Activated naive CD4-positive, alpha-beta T cell treated with anti-CD3 and anti-CD28 coated beads, Interleukin-2, amount 10 ng/mL, durations not matched to agents 7 days and 5 days (primary cell): ENCODE measurements at regions not wholly inside any gene's neighbourhood (a gene's known extent, or its start where the extent isn't known, plus 50 kb on each side); places are given as distances from the start of the nearest gene placed in this dataset.

Experiments used
- CTCF ChIA-PET: fragments of 350-600 bp; sonication (Branson Sonifier 250); formaldehyde crosslinking; loops from one replicate; lab custom pipeline; 2021; ENCODE audit warnings: antibody characterized with exemption; lab: Charles Lee
- DNase-seq: peaks from one replicate; pipeline ENCODE4 v3.0.0-alpha.2; 2020
- H3K27ac Mint-ChIP-seq: one replicate; pipeline ENCODE4 v1.8.0; 2021; ENCODE audit warnings: mild to moderate bottlenecking, moderate library complexity, mixed read lengths
- H3K27me3 Mint-ChIP-seq: one replicate; pipeline ENCODE4 v1.8.0; 2021; ENCODE audit warnings: mild to moderate bottlenecking, mixed read lengths
- H3K36me3 Mint-ChIP-seq: one replicate; pipeline ENCODE4 v1.8.0; 2021; ENCODE audit warnings: mixed read lengths
- H3K4me1 Mint-ChIP-seq: one replicate; pipeline ENCODE4 v1.8.0; 2021; ENCODE audit warnings: mixed read lengths
- H3K4me3 Mint-ChIP-seq: one replicate; pipeline ENCODE4 v1.8.0; 2021; ENCODE audit warnings: mild to moderate bottlenecking, moderate library complexity, mixed read lengths
- H3K9me3 Mint-ChIP-seq: one replicate; pipeline ENCODE4 v1.8.0; 2021; ENCODE audit warnings: mixed read lengths

DNA sequence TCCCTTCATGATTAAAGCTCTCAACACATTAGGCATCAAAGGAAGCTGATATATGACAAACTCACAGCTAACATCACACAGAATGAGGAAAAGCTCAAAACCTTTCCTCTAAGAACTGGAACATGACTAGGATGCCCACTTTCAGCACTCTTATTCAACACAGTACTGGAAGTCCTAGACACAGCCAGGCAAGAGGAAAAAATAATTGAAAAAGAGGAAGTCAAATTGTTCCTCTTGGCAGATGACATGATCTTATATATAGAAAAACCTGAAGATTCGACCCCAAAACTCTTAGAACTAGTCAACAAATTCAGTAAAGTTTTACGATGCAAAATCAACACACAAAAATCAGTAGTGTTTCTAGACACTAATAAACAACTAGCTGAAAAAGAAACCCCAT, 144.3 kb upstream of the NREP start:
- H3K36me3 Mint-ChIP-seq: no peaks in the 10 kb centered on the region
- H3K27me3 Mint-ChIP-seq: no peaks in the 10 kb centered on the region
- no peak for DNase-seq
- CTCF ChIA-PET: no interaction called here
- H3K4me1 Mint-ChIP-seq: no peaks in the 10 kb centered on the region
- H3K4me3 Mint-ChIP-seq: no peak overlapping the region
- H3K27ac Mint-ChIP-seq: no peak overlapping the region
- peaks cover 4% of the 10 kb centered on the region for H3K9me3 Mint-ChIP-seq

DNA sequence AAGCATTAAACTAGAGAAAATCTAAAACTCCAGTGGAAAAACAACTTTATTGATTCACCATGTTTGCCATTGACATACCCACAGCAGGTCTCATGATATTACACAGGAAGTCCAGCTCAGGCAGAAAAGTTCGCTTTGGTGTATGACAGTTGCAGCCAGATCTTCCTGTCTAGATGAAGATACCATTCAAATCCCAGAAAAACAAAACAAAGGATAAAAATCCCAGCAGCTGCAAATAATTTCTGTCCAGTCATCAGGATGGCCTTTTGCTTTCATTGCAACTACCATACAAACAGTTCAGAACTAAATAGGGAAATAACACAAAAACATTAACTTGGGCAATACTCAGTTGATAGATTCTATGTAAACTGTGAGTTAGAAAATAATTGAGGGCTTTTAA, 136.0 kb upstream of the NREP start:
- no peaks in the 10 kb centered on the region for H3K9me3 Mint-ChIP-seq
- no peaks in the 10 kb centered on the region for H3K27me3 Mint-ChIP-seq
- CTCF ChIA-PET: no interaction called here
- H3K27ac Mint-ChIP-seq: no peak overlapping the region
- no peaks in the 10 kb centered on the region for H3K4me1 Mint-ChIP-seq
- no peak for DNase-seq
- H3K36me3 Mint-ChIP-seq: no peaks in the 10 kb centered on the region
- no peak overlapping the region for H3K4me3 Mint-ChIP-seq

DNA sequence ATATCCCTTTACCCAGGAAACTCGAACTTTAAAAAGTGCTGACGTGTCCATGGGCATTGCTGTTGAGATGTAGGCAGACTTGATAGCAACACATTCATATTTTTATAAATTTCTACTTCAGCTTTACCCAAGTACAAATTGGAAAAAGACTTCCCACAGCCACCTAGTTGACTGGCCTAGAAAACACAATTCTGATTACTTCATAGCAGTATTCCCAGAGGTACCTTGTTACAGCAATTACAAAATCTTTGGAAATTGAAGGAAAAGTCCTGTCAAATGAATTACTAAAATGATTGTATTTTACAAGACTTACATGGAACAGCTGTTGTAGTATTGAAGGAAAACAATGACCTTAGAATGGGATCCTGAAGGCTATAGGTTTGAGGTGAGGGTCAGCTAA, 130.7 kb upstream of the NREP start:
- DNase-seq: no peak
- Mint-ChIP-seq H3K4me3 (no peak overlapping the region), H3K9me3 (no peaks in the 10 kb centered on the region), H3K36me3 (no peaks in the 10 kb centered on the region), H3K4me1 (no peaks in the 10 kb centered on the region), H3K27me3 (no peaks in the 10 kb centered on the region), H3K27ac (no peak overlapping the region)
- CTCF ChIA-PET: no interaction called here

GRCh38 chr5:111869681-111870080, 112.7 kb upstream of the NREP start:
- Mint-ChIP-seq H3K36me3 (no peaks in the 10 kb centered on the region), H3K27ac (no peak overlapping the region), H3K4me3 (no peak overlapping the region), H3K27me3 (no peaks in the 10 kb centered on the region), H3K4me1 (no peaks in the 10 kb centered on the region), H3K9me3 (no peaks in the 10 kb centered on the region)
- DNase-seq: no peak
- CTCF ChIA-PET: no interaction called here

DNA sequence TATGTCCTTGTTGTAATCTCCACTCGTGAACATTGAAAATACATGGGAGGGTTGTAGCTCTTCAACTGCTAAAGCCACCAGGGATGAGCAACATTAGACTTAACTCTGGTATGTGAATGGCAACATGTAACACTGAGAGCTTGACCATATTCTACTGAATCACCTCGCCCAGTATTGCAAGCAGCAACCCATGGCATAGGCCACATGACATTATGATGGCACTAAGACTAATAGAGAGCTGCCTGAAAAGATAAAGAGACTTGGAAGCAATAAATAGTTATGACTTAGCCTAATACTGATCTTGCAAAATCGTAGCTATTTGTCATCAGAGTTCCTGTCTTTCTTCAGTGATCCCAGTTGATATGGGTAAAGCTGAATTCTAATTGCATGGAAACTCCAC, 108.4 kb upstream of the NREP start:
- no peaks in the 10 kb centered on the region for H3K9me3 Mint-ChIP-seq
- CTCF ChIA-PET: no interaction called here
- no peak for DNase-seq

GRCh38 chr5:111863801-111864200, 106.8 kb upstream of the NREP start:
- no peaks in the 10 kb centered on the region for H3K4me1 Mint-ChIP-seq
- no peak for DNase-seq
- H3K27me3 Mint-ChIP-seq: no peaks in the 10 kb centered on the region
- CTCF ChIA-PET: no interaction called here
- no peaks in the 10 kb centered on the region for H3K9me3 Mint-ChIP-seq
- no peak overlapping the region for H3K27ac Mint-ChIP-seq
- H3K36me3 Mint-ChIP-seq: no peaks in the 10 kb centered on the region
- no peak overlapping the region for H3K4me3 Mint-ChIP-seq

More for the DNA sequence above, 108.4 kb upstream of the NREP start:
- no peaks in the 10 kb centered on the region for H3K27me3 Mint-ChIP-seq
- no peak overlapping the region for H3K27ac Mint-ChIP-seq
- no peaks in the 10 kb centered on the region for H3K36me3 Mint-ChIP-seq
- H3K4me3 Mint-ChIP-seq: no peak overlapping the region
- H3K4me1 Mint-ChIP-seq: no peaks in the 10 kb centered on the region

DNA sequence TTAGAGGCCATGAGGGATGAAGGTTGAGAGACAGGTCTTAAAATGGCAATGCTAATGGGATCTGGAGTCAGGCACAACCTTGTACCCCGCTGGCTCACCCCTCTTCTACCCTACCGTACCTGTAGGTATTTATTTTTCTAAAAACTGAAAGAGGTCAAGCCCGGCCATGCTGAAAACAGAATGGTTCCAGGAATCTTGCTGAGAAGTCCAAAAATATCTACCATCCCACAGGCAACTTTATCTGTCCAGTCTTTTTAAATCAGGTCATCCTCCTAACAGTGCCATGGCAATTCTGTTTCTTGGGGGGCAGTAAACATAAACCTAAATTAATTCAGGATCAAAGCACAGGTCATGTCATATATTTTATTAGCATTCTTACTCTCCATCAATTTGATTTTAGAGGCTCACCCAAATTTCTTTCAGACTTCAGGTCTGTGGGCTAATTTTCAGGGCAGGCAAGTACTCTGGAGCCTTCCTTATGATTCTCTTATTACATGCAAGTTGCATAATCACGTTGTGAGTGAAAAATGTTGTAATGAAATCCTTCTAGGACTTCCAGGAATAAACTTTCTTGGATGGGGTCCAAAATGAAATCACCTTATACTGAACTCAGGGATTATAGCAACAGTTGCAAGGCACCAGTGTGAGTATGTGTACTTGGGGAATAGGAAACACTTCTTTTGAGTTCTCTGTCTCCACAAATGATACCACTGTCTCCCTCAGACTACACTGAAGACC, 102.7 kb upstream of the NREP start:
- CTCF ChIA-PET: no interaction called here
- no peak overlapping the region for H3K27ac Mint-ChIP-seq
- no peaks in the 10 kb centered on the region for H3K36me3 Mint-ChIP-seq
- no peak overlapping the region for H3K4me3 Mint-ChIP-seq
- no peaks in the 10 kb centered on the region for H3K9me3 Mint-ChIP-seq
- DNase-seq: no peak
- no peaks in the 10 kb centered on the region for H3K27me3 Mint-ChIP-seq
- H3K4me1 Mint-ChIP-seq: no peaks in the 10 kb centered on the region

- CTCF ChIA-PET: no interaction called here
- no peak for DNase-seq
- H3K27me3 Mint-ChIP-seq: no peaks in the 10 kb centered on the region
- H3K4me1 Mint-ChIP-seq: no peaks in the 10 kb centered on the region
- no peaks in the 10 kb centered on the region for H3K36me3 Mint-ChIP-seq
- no peak overlapping the region for H3K4me3 Mint-ChIP-seq
- no peak overlapping the region for H3K27ac Mint-ChIP-seq
- no peaks in the 10 kb centered on the region for H3K9me3 Mint-ChIP-seq
These were observed 102.0 kb upstream of the NREP start for GRCh38 chr5:111859031-111859430.

GRCh38 chr5:111857623-111858022, 100.6 kb upstream of the NREP start:
- H3K27me3 Mint-ChIP-seq: no peaks in the 10 kb centered on the region
- H3K4me3 Mint-ChIP-seq: no peak overlapping the region
- no peak for DNase-seq
- no peaks in the 10 kb centered on the region for H3K36me3 Mint-ChIP-seq
- H3K9me3 Mint-ChIP-seq: no peaks in the 10 kb centered on the region
- no peak overlapping the region for H3K27ac Mint-ChIP-seq
- CTCF ChIA-PET: no interaction called here
- no peaks in the 10 kb centered on the region for H3K4me1 Mint-ChIP-seq

DNA sequence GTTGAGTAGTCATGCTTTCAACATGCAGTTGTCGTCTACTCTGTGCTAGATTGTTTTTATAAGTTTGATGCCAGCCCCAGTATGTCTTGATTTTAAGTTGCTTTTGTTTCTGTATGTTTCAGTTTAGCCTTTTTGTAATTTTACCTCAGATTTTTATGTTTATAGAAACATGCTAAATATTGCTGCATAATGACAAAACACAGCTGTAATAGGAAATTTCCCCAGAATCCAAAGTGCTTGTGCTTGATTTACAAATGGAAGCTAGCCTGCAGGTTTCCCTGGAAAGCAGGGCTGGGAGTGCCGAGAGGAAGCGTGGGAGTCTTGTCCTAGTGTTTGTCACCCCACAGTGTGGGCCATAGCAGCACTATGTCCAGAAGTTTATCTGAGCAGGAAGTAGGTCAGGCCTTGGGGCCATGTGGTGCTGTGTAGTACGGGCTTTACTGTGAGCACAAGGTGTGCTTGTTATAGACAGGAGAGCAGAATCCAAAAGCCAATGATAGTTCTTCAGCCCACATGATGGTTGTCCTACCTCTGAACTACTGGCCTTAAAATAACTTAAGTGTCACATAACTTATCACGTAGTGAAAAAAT, 100.0 kb upstream of the NREP start:
- no peaks in the 10 kb centered on the region for H3K27me3 Mint-ChIP-seq
- no peak overlapping the region for H3K4me3 Mint-ChIP-seq
- H3K36me3 Mint-ChIP-seq: no peaks in the 10 kb centered on the region
- H3K4me1 Mint-ChIP-seq: no peaks in the 10 kb centered on the region
- no peak overlapping the region for H3K27ac Mint-ChIP-seq
- CTCF ChIA-PET: no interaction called here
- no peak for DNase-seq
- H3K9me3 Mint-ChIP-seq: no peaks in the 10 kb centered on the region

GRCh38 chr5:111855356-111855755, 98.4 kb upstream of the NREP start:
- Mint-ChIP-seq H3K4me3 (no peak overlapping the region), H3K36me3 (no peaks in the 10 kb centered on the region), H3K27me3 (no peaks in the 10 kb centered on the region), H3K4me1 (no peaks in the 10 kb centered on the region), H3K27ac (no peak overlapping the region), H3K9me3 (no peaks in the 10 kb centered on the region)
- DNase-seq: no peak
- CTCF ChIA-PET: no interaction called here

- Mint-ChIP-seq H3K9me3 (no peaks in the 10 kb centered on the region), H3K27me3 (no peaks in the 10 kb centered on the region), H3K4me3 (no peak overlapping the region), H3K27ac (no peak overlapping the region), H3K36me3 (no peaks in the 10 kb centered on the region), H3K4me1 (no peaks in the 10 kb centered on the region)
- CTCF ChIA-PET: no interaction called here
- no peak for DNase-seq
These were observed 97.2 kb upstream of the NREP start for GRCh38 chr5:111854186-111854585.

- CTCF ChIA-PET: no interaction called here
- Mint-ChIP-seq H3K36me3 (no peaks in the 10 kb centered on the region), H3K9me3 (no peaks in the 10 kb centered on the region), H3K4me1 (no peaks in the 10 kb centered on the region), H3K4me3 (no peak overlapping the region), H3K27me3 (no peaks in the 10 kb centered on the region), H3K27ac (no peak overlapping the region)
- DNase-seq: no peak
These were observed 96.8 kb upstream of the NREP start for GRCh38 chr5:111853748-111854147.

DNA sequence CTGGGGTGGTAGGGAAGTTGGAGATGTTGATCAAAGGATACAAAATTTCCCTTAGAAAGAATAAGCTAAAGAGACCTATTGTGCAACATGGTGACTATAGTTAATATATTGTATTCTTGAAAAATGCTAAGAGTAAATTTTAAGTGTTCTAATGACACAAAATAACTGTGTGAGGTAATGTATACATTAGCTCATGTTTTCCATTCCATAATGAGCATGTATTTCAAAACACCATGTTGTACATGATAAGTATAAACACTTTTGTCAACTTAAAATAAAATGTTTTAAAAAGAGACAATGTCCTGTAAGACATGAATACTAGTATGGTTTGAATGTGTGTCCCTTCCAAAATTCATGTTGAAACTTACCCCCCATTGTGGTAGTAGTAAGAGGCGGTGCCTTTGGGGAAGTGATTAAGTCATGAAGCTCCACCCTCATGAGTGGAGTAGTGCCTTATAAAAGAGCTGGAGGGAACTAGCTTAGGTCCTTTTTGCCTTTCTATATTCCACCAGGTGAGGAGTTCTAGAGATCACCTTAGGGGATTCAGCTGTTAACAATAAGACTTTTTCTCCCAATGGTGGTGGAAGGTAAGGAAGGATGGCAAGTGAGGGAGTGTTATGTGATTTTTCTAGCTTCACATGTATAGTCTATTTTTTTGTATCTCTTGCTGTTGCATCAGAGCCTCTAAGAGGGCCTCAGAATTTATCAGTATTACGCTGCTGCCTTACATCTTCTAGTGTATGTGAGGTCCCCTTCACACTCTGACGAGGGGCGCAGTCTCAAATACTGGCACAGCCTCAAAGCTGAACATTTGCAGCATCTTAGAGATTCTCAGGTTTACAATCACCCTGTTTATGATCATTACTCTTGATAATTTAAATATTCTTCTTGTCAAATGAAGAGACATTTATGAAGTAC, 94.9 kb upstream of the NREP start:
- Mint-ChIP-seq H3K4me3 (no peak overlapping the region), H3K9me3 (no peaks in the 10 kb centered on the region), H3K27ac (no peak overlapping the region), H3K4me1 (no peaks in the 10 kb centered on the region), H3K36me3 (no peaks in the 10 kb centered on the region), H3K27me3 (no peaks in the 10 kb centered on the region)
- no peak for DNase-seq
- CTCF ChIA-PET: no interaction called here

DNA sequence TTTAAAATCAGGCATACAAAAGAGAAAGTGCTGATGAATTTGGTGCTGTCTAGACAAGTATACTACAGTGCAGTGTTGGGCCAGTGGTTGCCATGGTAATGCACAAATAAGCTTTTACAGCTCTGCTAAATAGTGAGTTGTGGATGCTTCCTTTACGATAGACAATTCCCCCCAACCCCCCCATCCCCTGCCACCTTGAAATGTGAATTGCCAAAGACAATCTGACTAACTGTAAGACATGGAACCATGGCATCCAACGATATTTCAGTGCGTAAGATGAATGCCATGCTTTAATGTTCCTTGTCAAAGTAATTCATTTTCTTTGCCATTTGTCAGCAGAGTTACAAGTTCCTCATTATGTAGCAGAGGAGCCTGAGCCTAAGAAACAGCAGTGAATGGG, 91.5 kb upstream of the NREP start:
- Mint-ChIP-seq H3K9me3 (no peaks in the 10 kb centered on the region), H3K27ac (no peak overlapping the region), H3K4me3 (no peak overlapping the region), H3K36me3 (no peaks in the 10 kb centered on the region), H3K27me3 (no peaks in the 10 kb centered on the region), H3K4me1 (no peaks in the 10 kb centered on the region)
- no peak for DNase-seq
- CTCF ChIA-PET: no interaction called here
